GM19035 (cell line): ENCODE measurements at regions not wholly inside any gene's neighbourhood (a gene's known extent, or its start where the extent isn't known, plus 50 kb on each side); places are given as distances from the start of the nearest gene placed in this dataset.
"Not testable (repeated sequence)": the region's sequence is repeated elsewhere in the genome, so short reads cannot be mapped to it uniquely, and the experiment has no call there.

Experiments
- ATAC-seq: cut with Tn5 transposase; IDR thresholded peaks from one replicate; pipeline ENCODE4 v1.9.1; 2021; ENCODE audit not compliant: unreplicated experiment

GRCh38 chr4:149048451-149049143 is 606.4 kb upstream of the NR3C2 start:
- no peak for ATAC-seq

GRCh38 chr4:149047368-149047767 is 605.2 kb upstream of the NR3C2 start:
- ATAC-seq = no peak

GRCh38 chr4:149045731-149046130 is 603.5 kb upstream of the NR3C2 start:
- ATAC-seq = no peak

GRCh38 chr4:149039786-149040185 is 597.6 kb upstream of the NR3C2 start:
- not testable (repeated sequence) for ATAC-seq

GRCh38 chr4:149031399-149031798 is 589.2 kb upstream of the NR3C2 start:
- ATAC-seq = peak; percentile 54

GRCh38 chr4:149029056-149029651 is 586.9 kb upstream of the NR3C2 start:
- ATAC-seq = no peak

GRCh38 chr4:149026696-149027095 is 584.5 kb upstream of the NR3C2 start:
- no peak for ATAC-seq

- no peak for ATAC-seq
Observed at GRCh38 chr4:149017002-149017734, 575.0 kb upstream of the NR3C2 start.

GRCh38 chr4:149009223-149009622 is 567.0 kb upstream of the NR3C2 start:
- no peak for ATAC-seq

GRCh38 chr4:149008415-149009025 is 566.3 kb upstream of the NR3C2 start:
- no peak for ATAC-seq

GRCh38 chr4:149005191-149005590 is 563.0 kb upstream of the NR3C2 start:
- no peak for ATAC-seq

- no peak for ATAC-seq
Observed at GRCh38 chr4:148999924-149000323, 557.7 kb upstream of the NR3C2 start.

GRCh38 chr4:148998719-148999118 is 556.5 kb upstream of the NR3C2 start:
- no peak for ATAC-seq

- no peak for ATAC-seq
Observed at GRCh38 chr4:148986951-148987350, 544.7 kb upstream of the NR3C2 start.

- no peak for ATAC-seq
Observed at GRCh38 chr4:148984951-148985350, 542.7 kb upstream of the NR3C2 start.

GRCh38 chr4:148982200-148982599 is 540.0 kb upstream of the NR3C2 start:
- ATAC-seq = no peak

- no peak for ATAC-seq
Observed at GRCh38 chr4:148980782-148981480, 538.7 kb upstream of the NR3C2 start.

GRCh38 chr4:148978301-148978700 is 536.1 kb upstream of the NR3C2 start:
- no peak for ATAC-seq

- no peak for ATAC-seq
Observed at GRCh38 chr4:148975464-148975863, 533.2 kb upstream of the NR3C2 start.

GRCh38 chr4:148965080-148965479 is 522.9 kb upstream of the NR3C2 start:
- no peak for ATAC-seq

- no peak for ATAC-seq
Observed at GRCh38 chr4:148964456-148964855, 522.2 kb upstream of the NR3C2 start.
